HG03575 (cell line): ENCODE measurements at regions not wholly inside any gene's neighbourhood (a gene's known extent, or its start where the extent isn't known, plus 50 kb on each side); places are given as distances from the start of the nearest gene placed in this dataset.

Experiments
- ATAC-seq: cut with Tn5 transposase; IDR thresholded peaks from one replicate; pipeline ENCODE4 v1.9.1; 2021; ENCODE audit not compliant: unreplicated experiment, insufficient number of reproducible peaks, low FRiP score; ENCODE audit errors: extremely low read depth

DNA sequence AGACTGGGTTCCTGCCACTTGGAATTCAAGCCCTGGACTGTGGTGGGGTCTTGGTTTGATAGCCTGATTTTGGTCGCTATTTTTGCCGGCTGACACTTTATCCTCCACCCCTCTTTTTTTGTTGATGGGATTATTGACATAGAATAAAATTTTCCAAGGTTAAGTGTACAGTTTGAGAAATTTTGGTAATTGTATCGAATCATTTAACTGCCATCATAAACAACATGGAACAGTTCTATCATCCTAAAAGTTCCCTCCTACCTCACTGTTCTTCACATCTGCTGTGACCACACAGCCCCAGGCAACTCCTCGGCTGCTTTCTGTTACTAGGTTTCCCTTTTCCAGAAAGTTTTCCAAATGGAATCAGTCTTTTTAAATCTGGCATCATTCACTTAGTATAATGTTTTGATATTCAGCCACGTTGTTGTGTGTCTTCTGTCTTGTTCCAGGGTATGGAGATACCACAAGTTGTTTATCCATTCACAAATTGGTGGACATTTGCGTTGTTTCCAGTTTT, 50.6 kb upstream of the STEAP1B start:
- no peak for ATAC-seq

DNA sequence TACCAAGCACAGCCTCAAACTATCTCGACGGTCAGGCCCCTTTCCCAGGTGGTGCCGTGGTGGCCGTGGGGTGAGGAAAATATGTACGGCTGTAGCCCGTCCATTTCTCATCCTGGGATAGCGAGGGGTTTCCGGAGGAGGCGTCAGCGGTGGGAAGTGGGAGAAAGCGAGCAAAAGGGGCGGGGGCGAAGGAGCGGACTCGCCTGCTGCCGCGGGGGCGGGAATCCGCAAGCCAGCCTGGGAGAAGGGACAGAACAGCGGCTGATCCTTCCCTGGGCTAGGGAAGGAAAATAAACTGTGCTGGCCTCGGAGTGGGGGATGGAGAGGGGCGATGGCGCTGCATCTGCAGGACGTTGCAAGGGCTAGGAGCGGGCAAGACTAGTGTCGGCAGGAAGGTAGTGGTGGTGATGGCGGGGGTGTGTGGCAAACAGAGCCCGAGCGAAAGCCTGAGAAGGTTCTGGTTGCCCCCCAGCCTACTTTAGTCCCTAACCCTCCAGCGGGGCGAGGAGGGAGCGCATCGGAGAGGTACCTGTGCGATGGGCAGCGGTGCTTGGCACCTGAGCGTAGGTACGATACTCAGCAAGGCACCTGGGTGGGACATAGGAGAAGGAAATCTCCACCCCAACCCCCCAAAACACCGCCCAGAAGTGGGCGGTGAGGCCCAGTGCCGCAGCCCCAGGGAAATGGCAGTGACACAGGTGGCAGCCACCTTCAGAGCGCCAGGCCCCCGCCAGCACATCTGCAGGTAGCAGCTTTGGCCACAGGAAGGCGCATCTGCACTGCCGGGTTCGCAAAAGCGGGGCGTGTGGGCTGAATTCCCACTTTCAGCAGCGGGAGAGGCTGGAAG, 49.9 kb upstream of the STEAP1B start:
- ATAC-seq, result no peak
